ENCODE measurements at regions not wholly inside any gene's neighbourhood (a gene's known extent, or its start where the extent isn't known, plus 50 kb on each side); places are given as distances from the start of the nearest gene placed in this dataset.

DNA sequence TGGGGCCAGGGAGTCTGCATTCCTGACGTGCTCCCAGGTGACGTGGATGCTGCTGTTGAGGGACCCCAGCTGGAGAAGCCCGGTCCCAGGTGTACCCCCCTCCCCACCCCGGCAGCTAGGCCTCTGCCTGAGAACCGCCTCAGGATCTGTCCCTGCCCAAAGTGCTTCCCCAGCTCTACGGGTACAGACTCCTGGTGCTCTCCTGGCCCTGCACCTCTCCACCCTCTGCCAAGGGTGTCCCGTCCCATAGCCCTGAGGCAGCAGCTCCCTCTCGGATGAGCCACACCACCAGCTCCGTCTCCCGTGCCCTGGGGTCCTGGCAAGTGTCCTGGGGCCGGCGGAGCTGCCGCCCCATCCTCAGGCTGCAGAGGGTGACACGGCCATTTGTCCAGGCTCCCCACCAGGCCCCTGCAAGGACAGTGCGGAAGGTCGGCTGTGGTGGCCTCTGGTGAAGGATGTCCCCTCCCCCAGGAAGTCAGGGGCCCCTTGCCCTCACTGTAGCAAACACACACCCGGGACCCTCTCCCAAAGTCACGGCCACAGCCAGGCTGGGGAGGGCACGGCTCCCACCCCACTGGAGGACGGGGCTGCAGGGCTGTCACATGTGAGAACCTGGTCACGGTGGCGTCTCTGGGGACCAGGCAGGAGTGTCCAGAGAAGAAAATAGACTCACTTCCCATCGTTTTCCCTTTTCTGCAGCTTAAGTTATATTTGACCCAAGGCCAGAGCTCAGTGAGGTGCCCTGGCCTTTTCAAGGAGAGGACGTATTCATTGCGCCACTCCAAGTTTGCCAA lies 74.4 kb upstream of the FBRSL1 start:
- no peak overlapping the region for H3K4me3 ChIP-seq
- H3K4me1 ChIP-seq, result peaks cover 0 to 29% (median 5%) of the 10 kb centered on the region in 4 donors
- no peak overlapping the region for H3K27ac ChIP-seq
- TF ChIP-seq, protein P1, sequence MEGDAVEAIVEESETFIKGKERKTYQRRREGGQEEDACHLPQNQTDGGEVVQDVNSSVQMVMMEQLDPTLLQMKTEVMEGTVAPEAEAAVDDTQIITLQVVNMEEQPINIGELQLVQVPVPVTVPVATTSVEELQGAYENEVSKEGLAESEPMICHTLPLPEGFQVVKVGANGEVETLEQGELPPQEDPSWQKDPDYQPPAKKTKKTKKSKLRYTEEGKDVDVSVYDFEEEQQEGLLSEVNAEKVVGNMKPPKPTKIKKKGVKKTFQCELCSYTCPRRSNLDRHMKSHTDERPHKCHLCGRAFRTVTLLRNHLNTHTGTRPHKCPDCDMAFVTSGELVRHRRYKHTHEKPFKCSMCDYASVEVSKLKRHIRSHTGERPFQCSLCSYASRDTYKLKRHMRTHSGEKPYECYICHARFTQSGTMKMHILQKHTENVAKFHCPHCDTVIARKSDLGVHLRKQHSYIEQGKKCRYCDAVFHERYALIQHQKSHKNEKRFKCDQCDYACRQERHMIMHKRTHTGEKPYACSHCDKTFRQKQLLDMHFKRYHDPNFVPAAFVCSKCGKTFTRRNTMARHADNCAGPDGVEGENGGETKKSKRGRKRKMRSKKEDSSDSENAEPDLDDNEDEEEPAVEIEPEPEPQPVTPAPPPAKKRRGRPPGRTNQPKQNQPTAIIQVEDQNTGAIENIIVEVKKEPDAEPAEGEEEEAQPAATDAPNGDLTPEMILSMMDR (IDR thresholded peaks at IDR 0.05), result no peak
- TF ChIP-seq EP300 (IDR thresholded peaks at IDR 0.05) (no peak), POLR2A (IDR thresholded peaks at IDR 0.05) (no peak)
- H3K27me3 ChIP-seq, result peaks cover 0 to 51% of the 10 kb centered on the region in 2 donors
- peaks cover 0 to 3% (median 0%) of the 10 kb centered on the region in 4 donors for H3K9me3 ChIP-seq
- DNase-seq (ENCODE audit: low spot score in 2 of 2), result no peak
- WGBS, 2 donors, result 66 to 69% methylated on average over 18 to 24 of the region's 25 CpGs
- H3K36me3 ChIP-seq, result no peaks in the 10 kb centered on the region

DNA sequence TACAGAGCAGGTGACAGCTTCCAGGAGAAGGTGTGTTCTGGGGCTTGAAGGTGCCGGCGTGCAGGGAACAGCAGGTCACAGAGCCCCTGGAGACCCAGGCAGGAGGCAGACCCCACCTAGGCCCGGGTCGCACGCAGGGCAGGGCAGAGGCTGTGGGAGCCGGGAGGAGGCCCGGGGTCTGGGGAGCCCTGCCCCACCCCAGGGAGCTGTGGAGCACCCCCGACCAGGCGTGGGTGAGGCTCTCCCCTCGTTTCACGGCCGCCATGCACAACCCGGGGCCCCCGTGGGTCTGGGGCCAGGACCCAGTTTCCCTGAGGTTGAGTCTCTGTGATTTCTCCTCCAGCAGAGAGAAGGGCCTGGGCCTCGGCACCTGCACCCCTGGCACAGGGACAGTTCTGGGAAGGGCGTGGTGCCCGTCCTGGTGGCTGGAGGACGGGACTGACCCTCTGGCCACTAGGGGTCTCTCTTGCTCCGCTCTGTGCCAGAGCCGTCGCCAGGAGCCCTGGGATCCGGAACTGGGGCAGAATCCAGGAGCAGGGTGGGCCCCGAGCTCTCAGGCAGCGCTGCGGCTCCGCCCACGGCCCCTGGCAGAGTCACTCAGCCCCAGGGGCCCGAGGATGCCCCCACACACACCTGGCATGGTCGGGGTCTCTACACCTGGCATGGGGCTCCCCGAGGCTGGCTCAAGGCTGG lies 75.2 kb upstream of the FBRSL1 start:
- Histone ChIP-seq H3K4me3 (no peak overlapping the region), H3K36me3 (no peaks in the 10 kb centered on the region), H3K27ac (no peak overlapping the region), H3K27me3 (peaks cover 0 to 49% of the 10 kb centered on the region in 2 donors), H3K9me3 (no peaks in the 10 kb centered on the region), H3K4me1 (peaks cover 0 to 23% (median 5%) of the 10 kb centered on the region in 4 donors)
- TF ChIP-seq POLR2A (IDR thresholded peaks at IDR 0.05) (no peak), EP300 (IDR thresholded peaks at IDR 0.05) (no peak)
- TF ChIP-seq, protein P1 (IDR thresholded peaks at IDR 0.05), result peak; percentile 83 to 96 (median 87)
- WGBS, 2 donors, result 14 to 20% methylated on average over 18 to 20 of the region's 30 CpGs
- DNase-seq (ENCODE audit: low spot score in 2 of 2), result peak; percentile 32 to 66

DNA sequence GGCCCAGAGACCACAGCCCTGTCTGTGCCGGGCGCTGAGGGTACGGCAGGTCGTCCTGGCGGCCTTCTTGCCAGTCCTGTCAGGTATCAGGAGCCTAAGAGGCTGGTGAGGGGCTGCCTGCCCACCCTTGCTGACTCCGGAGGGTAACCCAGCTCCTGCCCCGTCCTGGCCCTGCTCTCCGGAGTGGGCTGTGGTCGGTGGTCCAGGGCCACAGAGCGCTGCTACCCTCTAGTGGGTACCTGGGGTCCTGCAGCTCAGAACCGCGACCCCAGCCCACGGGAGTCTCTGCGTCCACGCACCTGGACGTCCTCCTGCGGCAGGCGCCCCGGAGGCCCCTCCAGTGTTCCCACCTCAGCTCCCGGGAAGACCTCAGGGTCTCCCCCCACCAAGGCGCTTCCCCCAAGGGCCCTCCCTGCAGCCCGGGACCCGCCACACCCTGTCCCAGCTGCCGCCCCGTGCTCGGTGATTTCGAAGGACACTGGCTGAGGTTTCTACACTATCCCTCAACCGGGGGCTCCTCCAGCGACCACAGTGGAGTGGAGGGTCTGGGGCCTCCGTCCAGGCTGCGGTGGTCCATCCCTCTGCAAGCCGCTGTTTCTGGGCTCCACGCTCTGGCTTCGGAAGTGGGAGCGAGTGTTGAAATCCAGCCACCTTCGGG lies 75.9 kb upstream of the FBRSL1 start:
- no peak overlapping the region for H3K4me3 ChIP-seq
- WGBS, 2 donors, result 28 to 35% methylated on average over 29 to 36 of the region's 36 CpGs
- no peak for TF ChIP-seq EP300 (IDR thresholded peaks at IDR 0.05)
- TF ChIP-seq POLR2A (IDR thresholded peaks at IDR 0.05), result no peak
- TF ChIP-seq, protein P1 (IDR thresholded peaks at IDR 0.05), result peak in 3 of 5 experiments; percentile 5 to 25 (median 24)
- no peaks in the 10 kb centered on the region for H3K36me3 ChIP-seq
- H3K9me3 ChIP-seq, result no peaks in the 10 kb centered on the region
- DNase-seq (ENCODE audit: low spot score in 2 of 2), result no peak
- H3K27me3 ChIP-seq, result peaks cover 0 to 54% of the 10 kb centered on the region in 2 donors
- H3K4me1 ChIP-seq, result peaks cover 0 to 16% (median 5%) of the 10 kb centered on the region in 4 donors
- no peak overlapping the region for H3K27ac ChIP-seq

DNA sequence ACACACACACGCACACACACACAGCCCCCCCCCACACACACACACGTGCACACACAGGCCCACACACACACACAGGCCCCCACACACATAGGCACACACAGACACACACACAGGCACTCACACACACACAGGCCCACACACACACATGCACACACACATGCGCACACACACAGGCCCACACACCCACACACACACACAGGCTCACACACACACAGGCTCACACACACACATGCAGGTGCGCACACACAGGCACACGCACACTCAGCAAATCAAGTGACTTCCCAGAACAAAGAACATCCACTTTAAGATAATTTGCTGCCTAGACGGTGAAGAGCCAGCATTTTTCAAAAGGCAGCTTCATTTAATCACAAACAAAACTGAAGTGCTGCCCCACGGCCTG lies 78.5 kb upstream of the FBRSL1 start:
- H3K4me3 ChIP-seq, result no peak overlapping the region
- no peaks in the 10 kb centered on the region for H3K36me3 ChIP-seq
- no peak overlapping the region for H3K27ac ChIP-seq
- H3K4me1 ChIP-seq, result peaks cover 0 to 11% (median 5%) of the 10 kb centered on the region in 4 donors
- WGBS, 2 donors, result 70 to 73% methylated on average over 7 of the region's 7 CpGs
- no peak for DNase-seq (ENCODE audit: low spot score in 2 of 2)
- no peaks in the 10 kb centered on the region for H3K9me3 ChIP-seq
- TF ChIP-seq POLR2A (IDR thresholded peaks at IDR 0.05) (no peak), EP300 (IDR thresholded peaks at IDR 0.05) (no peak)
- TF ChIP-seq, protein P1 (IDR thresholded peaks at IDR 0.05), result no peak
- peaks cover 0 to 58% of the 10 kb centered on the region in 2 donors for H3K27me3 ChIP-seq
